GM12874 (cell line): ENCODE measurements at regions not wholly inside any gene's neighbourhood (a gene's known extent, or its start where the extent isn't known, plus 50 kb on each side); places are given as distances from the start of the nearest gene placed in this dataset.

ENCODE experiments used
- CTCF ChIP-seq: IDR thresholded peaks from 2 replicates; pipeline ENCODE4 v1.5.1; 2011; ENCODE audit warnings: low read depth, mild to moderate bottlenecking, control low read depth, low read length, moderate library complexity; ENCODE audit not compliant: insufficient read depth

DNA sequence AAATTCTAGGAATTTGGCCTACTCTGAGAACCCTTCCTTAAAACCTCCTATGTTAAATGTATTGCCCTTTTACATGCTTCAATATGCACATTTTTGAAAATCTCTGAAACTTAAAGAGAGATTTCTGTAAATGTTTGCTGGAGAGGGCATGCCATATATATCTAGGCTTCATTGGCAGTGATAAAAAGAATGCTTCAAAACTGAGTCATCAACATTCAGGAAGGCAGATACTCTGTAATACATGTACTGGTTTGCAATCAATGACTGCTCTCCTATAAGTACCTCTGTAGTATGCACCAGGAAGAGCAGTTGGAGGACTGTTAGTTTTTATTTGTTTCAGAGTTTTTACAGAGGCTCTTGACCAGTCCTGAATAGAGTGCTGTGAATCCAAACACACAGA is 739.9 kb downstream of the SLC16A7 start:
- TF ChIP-seq CTCF = no peak

GRCh38 chr12:60337839-60338549 is 742.2 kb downstream of the SLC16A7 start:
- TF ChIP-seq CTCF = no peak

- no peak for TF ChIP-seq CTCF
Measured at GRCh38 chr12:60345442-60345841, 749.6 kb downstream of the SLC16A7 start.

DNA sequence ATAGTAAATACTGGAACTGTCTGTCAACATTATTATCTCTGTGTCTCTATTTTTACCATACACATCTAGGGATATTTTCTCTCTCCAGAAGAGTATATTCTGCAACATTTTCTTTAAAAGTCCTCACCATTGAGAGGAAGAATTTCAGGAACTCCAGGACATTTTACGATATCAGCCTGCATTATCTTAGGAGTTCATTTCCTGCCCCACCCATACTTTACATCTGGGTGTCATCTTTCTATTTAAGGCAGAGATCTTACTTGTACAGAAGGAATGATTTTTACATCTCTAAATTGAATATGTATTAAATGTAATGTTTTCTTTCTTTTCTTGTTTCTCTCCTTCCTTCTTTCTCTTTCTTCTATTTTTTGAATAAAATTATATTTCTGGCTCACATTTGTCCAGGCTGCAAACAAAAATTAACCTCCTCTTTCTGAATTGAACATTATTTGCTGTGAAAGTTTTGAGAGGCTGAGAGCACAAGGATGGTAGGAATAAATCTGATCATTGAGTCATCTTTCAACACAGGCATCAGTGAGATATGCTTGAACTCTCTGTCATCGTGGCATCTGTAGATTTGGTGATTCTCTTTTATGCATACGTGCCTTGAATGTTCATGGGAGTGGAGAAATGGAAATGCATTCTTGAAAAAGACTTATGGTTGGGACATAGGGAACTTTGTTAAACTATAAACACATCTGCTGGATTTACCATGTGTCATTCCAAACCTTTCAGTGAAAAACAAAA is 753.6 kb downstream of the SLC16A7 start:
- no peak for TF ChIP-seq CTCF

DNA sequence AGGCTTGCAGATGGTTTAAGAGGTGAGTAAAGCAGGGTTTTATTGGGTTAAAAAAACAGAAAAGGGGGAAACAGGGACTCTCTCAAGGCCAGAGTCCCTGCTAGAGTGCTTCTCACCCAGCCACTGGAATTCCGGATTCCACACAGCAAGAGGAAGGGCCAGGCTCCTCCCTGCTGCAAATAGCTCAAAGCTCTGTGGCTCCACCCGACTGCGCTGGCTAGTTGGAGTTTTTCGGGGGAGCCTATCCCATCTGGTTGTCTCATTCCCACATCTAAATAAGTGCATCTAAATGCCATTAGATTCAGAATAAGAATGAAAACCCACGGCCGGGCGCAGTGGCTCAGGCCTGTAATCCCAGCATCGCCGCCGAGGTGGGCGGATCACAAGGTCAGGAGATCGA is 791.5 kb downstream of the SLC16A7 start:
- no peak for TF ChIP-seq CTCF

DNA sequence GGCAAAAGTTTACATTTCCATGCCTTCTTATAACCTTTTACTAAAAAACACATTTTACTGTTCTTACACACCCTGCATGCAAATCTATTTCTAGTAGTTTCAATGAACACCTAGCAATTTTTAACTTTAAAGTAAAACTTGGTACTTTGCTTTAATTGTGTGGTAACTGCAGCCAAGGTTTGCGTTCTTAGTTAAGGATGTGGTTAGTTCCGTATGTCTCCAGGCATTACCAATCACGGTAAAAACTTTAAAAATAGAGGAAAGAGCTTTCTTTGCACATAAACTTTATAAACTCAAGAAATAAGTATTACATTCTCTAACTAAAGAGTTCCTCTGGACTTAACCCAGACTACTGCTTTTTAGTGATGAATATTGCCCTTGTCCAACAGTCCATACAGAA is 795.2 kb downstream of the SLC16A7 start:
- no peak for TF ChIP-seq CTCF

DNA sequence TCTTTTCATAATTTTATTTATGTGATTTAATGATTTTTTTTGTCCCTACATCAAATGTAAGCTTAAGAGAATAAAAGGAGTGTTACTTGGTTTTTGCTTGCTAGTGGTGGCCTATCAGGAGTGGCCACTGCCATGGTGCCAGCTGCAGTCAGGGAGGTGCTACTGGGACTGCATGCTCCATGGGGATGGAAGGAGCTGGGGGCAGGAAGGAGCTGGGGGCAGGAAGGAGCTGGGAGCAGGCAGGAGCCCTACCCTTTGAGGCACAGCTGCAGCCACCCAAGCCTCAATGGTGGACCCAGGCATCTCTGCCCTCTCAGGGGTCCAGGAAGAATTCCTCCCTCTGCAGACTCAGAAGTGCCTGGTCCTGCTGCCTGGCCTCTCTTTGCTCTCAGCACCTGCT is 796.0 kb downstream of the SLC16A7 start:
- TF ChIP-seq CTCF = no peak
